Neural cell (in vitro differentiated cells): ENCODE measurements at regions not wholly inside any gene's neighbourhood (a gene's known extent, or its start where the extent isn't known, plus 50 kb on each side); places are given as distances from the start of the nearest gene placed in this dataset.

Experiments
- CTCF ChIP-seq: fragments of 450-650 bp; IDR thresholded peaks from 2 replicates; pipeline ENCODE4 v1.5.1; 2014; ENCODE audit warnings: antibody characterized with exemption, mild to moderate bottlenecking, moderate library complexity; ENCODE audit not compliant: poor library complexity, severe bottlenecking
- MXI1 ChIP-seq: fragments of 450-650 bp; conservative IDR thresholded peaks from 2 replicates; pipeline ENCODE4 v1.6.1; 2014; ENCODE audit warnings: antibody characterized with exemption, mild to moderate bottlenecking; ENCODE audit not compliant: poor library complexity, severe bottlenecking
- POLR2AphosphoS5 ChIP-seq: IDR thresholded peaks from 2 replicates; pipeline ENCODE4 v1.6.1; 2012
- RAD21 ChIP-seq: fragments of 450-650 bp; conservative IDR thresholded peaks from 2 replicates; pipeline ENCODE4 v1.6.1; 2014; ENCODE audit warnings: antibody characterized with exemption, mild to moderate bottlenecking, moderate library complexity
- REST ChIP-seq: IDR thresholded peaks from 2 replicates; pipeline ENCODE4 v1.6.1; 2012; ENCODE audit warnings: borderline replicate concordance

GRCh38 chr10:120085096-120085796 lies 192.7 kb downstream of the SEC23IP start:
- no peak for TF ChIP-seq MXI1
- TF ChIP-seq CTCF, result no peak
- no peak for TF ChIP-seq REST
- TF ChIP-seq RAD21, result no peak
- no peak for TF ChIP-seq POLR2AphosphoS5
